PC-3 (cell line): ENCODE measurements at regions not wholly inside any gene's neighbourhood (a gene's known extent, or its start where the extent isn't known, plus 50 kb on each side); places are given as distances from the start of the nearest gene placed in this dataset.
A peak's percentile ranks its signal among the peaks of the same experiment; 100 is the strongest.

Experiments
- ATAC-seq: fragments of 200-7000 bp; cut with Tn5 transposase; 2 replicates; pipeline ENCODE4 v1.9.1; 2020; ENCODE audit warnings: mild to moderate bottlenecking, moderate library complexity
- BruUV-seq: library from RNA; stranded (reverse); fragments of 400-500 nt; replicated peaks from 2 replicates; lab custom pipeline; 2021; lab: Mats Ljungman, UMichigan
- CTCF ChIA-PET: fragments of 300-600 bp; sonication (Branson Sonifier 250); formaldehyde crosslinking; loops from one replicate; lab custom pipeline; 2022; ENCODE audit warnings: antibody characterized with exemption; lab: Charles Lee
- POLR2A ChIA-PET: fragments of 300-600 bp; sonication (Branson Sonifier 250); formaldehyde crosslinking; loops from one replicate; lab custom pipeline; 2022; ENCODE audit warnings: antibody characterized with exemption; ENCODE audit not compliant: unreplicated experiment; lab: Charles Lee
- DNase-seq: peaks from one replicate; pipeline ENCODE4 v3.0.0-alpha.2; 2015
- H2AFZ ChIP-seq: fragments of 300-600 bp; sonication (generic); 2 replicates; pipeline ENCODE4 v1.6.0; 2016; ENCODE audit warnings: antibody characterized with exemption, low read length
- H3F3A ChIP-seq: fragments of 300-600 bp; sonication (generic); one replicate; pipeline ENCODE4 v1.6.0; 2017; ENCODE audit warnings: antibody characterized with exemption, low read length, control low read depth, mild to moderate bottlenecking; ENCODE audit not compliant: unreplicated experiment
- H3K27ac ChIP-seq: fragments of 300-600 bp; sonication (generic); 2 replicates; pipeline ENCODE4 v1.5.1; 2016; ENCODE audit warnings: mild to moderate bottlenecking, low read length
- H3K27me3 ChIP-seq: fragments of 300-600 bp; sonication (generic); 2 replicates; pipeline ENCODE4 v1.6.1; 2016; ENCODE audit warnings: low read length, mixed read lengths
- H3K36me3 ChIP-seq: fragments of 300-600 bp; sonication (generic); 2 replicates; pipeline ENCODE4 v1.6.1; 2016; ENCODE audit warnings: low read depth, mixed run types, low read length, mixed read lengths
- H3K4me1 ChIP-seq: fragments of 300-600 bp; sonication (generic); 2 replicates; pipeline ENCODE4 v1.5.1; 2016; ENCODE audit warnings: low read length; ENCODE audit not compliant: insufficient read depth
- H3K4me2 ChIP-seq: fragments of 300-600 bp; sonication (generic); 2 replicates; pipeline ENCODE4 v1.6.0; 2016; ENCODE audit warnings: low read length
- H3K4me3 ChIP-seq: fragments of 300-600 bp; sonication (generic); 2 replicates; pipeline ENCODE4 v1.5.1; 2016; ENCODE audit warnings: mild to moderate bottlenecking, low read length, mixed read lengths
- H3K79me2 ChIP-seq: fragments of 300-600 bp; sonication (generic); 2 replicates; pipeline ENCODE4 v1.6.1; 2017; ENCODE audit warnings: low read length, mixed read lengths
- H3K9ac ChIP-seq: fragments of 300-600 bp; sonication (generic); 2 replicates; pipeline ENCODE4 v1.6.0; 2016; ENCODE audit warnings: mild to moderate bottlenecking, low read length
- H3K9me2 ChIP-seq: fragments of 300-600 bp; sonication (generic); replicated peaks from 2 replicates; pipeline ENCODE4 v1.6.1; 2016; ENCODE audit warnings: mixed run types, low read length, mixed read lengths
- H3K9me3 ChIP-seq: fragments of 300-600 bp; sonication (generic); 2 replicates; pipeline ENCODE4 v1.6.1; 2016; ENCODE audit warnings: low read length, mixed read lengths
- H4K20me1 ChIP-seq: fragments of 300-600 bp; sonication (generic); 2 replicates; pipeline ENCODE4 v1.6.1; 2016; ENCODE audit warnings: low read length, mixed read lengths
- CTCF ChIP-seq: fragments of 300-600 bp; sonication (generic); conservative IDR thresholded peaks from 2 replicates; pipeline ENCODE4 v1.5.1; 2017; ENCODE audit warnings: antibody characterized with exemption, low read depth, mild to moderate bottlenecking, low read length
- EZH2 ChIP-seq: fragments of 300-600 bp; sonication (generic); IDR thresholded peaks from one replicate; pipeline ENCODE4 v1.6.1; 2017; ENCODE audit warnings: antibody characterized with exemption, mild to moderate bottlenecking, low read length; ENCODE audit not compliant: unreplicated experiment
- EZH2phosphoT487 ChIP-seq: fragments of 300-600 bp; sonication (generic); IDR thresholded peaks from 2 replicates; pipeline ENCODE4 v1.6.1; 2018; ENCODE audit warnings: mild to moderate bottlenecking, antibody characterized with exemption, low read length, borderline replicate concordance
- intact Hi-C: fragments of 100-400 bp; cut with micrococcal nuclease; formaldehyde crosslinking; loops from 2 replicates; pipeline ENCODE4 v1.9.0; 2023

GRCh38 chr1:72362538-72362937, 80.2 kb upstream of the NEGR1 start:
- H3K9ac ChIP-seq: no peak overlapping the region
- ChIA-PET POLR2A (no interaction called here), CTCF (no interaction called here)
- H3F3A ChIP-seq: no peaks in the 10 kb centered on the region
- H3K9me2 ChIP-seq: no peaks in the 10 kb centered on the region
- intact Hi-C loops: no loop called here
- no peaks in the 10 kb centered on the region for H3K36me3 ChIP-seq
- H3K4me2 ChIP-seq: no peak overlapping the region
- peaks cover 12% of the 10 kb centered on the region for H3K4me1 ChIP-seq
- H3K9me3 ChIP-seq: no peaks in the 10 kb centered on the region
- no peaks in the 10 kb centered on the region for H3K27me3 ChIP-seq
- no peaks in the 10 kb centered on the region for H3K79me2 ChIP-seq
- DNase-seq (no peak), ATAC-seq (no peak)
- H4K20me1 ChIP-seq: no peaks in the 10 kb centered on the region
- H3K4me3 ChIP-seq: no peak overlapping the region
- BruUV-seq: no TSS peak
- H2AFZ ChIP-seq: no peak overlapping the region
- TF ChIP-seq EZH2phosphoT487 (no peak), CTCF (no peak), EZH2 (no peak)
- H3K27ac ChIP-seq: no peak overlapping the region

- BruUV-seq: no TSS peak
- ATAC-seq (no peak), DNase-seq (peak; percentile 41)
- CTCF ChIA-PET: no interaction called here
- H3K79me2 ChIP-seq: no peaks in the 10 kb centered on the region
- no peak overlapping the region for H3K9ac ChIP-seq
- H3K36me3 ChIP-seq: no peaks in the 10 kb centered on the region
- no peaks in the 10 kb centered on the region for H3K9me2 ChIP-seq
- no peaks in the 10 kb centered on the region for H3K9me3 ChIP-seq
- POLR2A ChIA-PET: no interaction called here
- no peaks in the 10 kb centered on the region for H3K4me1 ChIP-seq
- no peaks in the 10 kb centered on the region for H3K27me3 ChIP-seq
- H3F3A ChIP-seq: no peaks in the 10 kb centered on the region
- H2AFZ ChIP-seq: no peak overlapping the region
- H3K4me2 ChIP-seq: no peak overlapping the region
- no peak overlapping the region for H3K4me3 ChIP-seq
- intact Hi-C loops: no loop called here
- TF ChIP-seq EZH2: no peak
- TF ChIP-seq CTCF: no peak
- no peak for TF ChIP-seq EZH2phosphoT487
- no peak overlapping the region for H3K27ac ChIP-seq
- H4K20me1 ChIP-seq: no peaks in the 10 kb centered on the region
Observed at GRCh38 chr1:72357411-72357810, 75.1 kb upstream of the NEGR1 start.

- no peak for ATAC-seq
- H3K4me1 ChIP-seq: no peaks in the 10 kb centered on the region
- no peaks in the 10 kb centered on the region for H3K9me2 ChIP-seq
- H3K79me2 ChIP-seq: no peaks in the 10 kb centered on the region
- H3K9ac ChIP-seq: no peak overlapping the region
- no peak for DNase-seq
- no peaks in the 10 kb centered on the region for H3K9me3 ChIP-seq
- no peak overlapping the region for H3K27ac ChIP-seq
- no peak overlapping the region for H3K4me3 ChIP-seq
- POLR2A ChIA-PET: no interaction called here
- CTCF ChIA-PET: no interaction called here
- no peak overlapping the region for H2AFZ ChIP-seq
- no peak overlapping the region for H3K4me2 ChIP-seq
- no peaks in the 10 kb centered on the region for H3F3A ChIP-seq
- TF ChIP-seq EZH2 (no peak), EZH2phosphoT487 (no peak), CTCF (no peak)
- H3K27me3 ChIP-seq: no peaks in the 10 kb centered on the region
- H3K36me3 ChIP-seq: no peaks in the 10 kb centered on the region
- no TSS peak for BruUV-seq
- H4K20me1 ChIP-seq: no peaks in the 10 kb centered on the region
- intact Hi-C loops: no loop called here
Observed at GRCh38 chr1:72355899-72356298, 73.6 kb upstream of the NEGR1 start.
